ENCODE measurements at regions not wholly inside any gene's neighbourhood (a gene's known extent, or its start where the extent isn't known, plus 50 kb on each side); places are given as distances from the start of the nearest gene placed in this dataset.
A peak's percentile ranks its signal among the peaks of the same experiment; 100 is the strongest.

- peak; percentile 48 for FAIRE-seq
- no peak for TF ChIP-seq SPI1 (IDR thresholded peaks at IDR 0.05; ENCODE audit: low read depth, low read length)
- no peak for TF ChIP-seq PAX5 (IDR thresholded peaks at IDR 0.05; ENCODE audit: insufficient read depth, low read length, severe bottlenecking)
- TF ChIP-seq POU2F2 (IDR thresholded peaks at IDR 0.05; ENCODE audit: low read depth, low read length), result no peak
- TF ChIP-seq TAF1 (IDR thresholded peaks at IDR 0.05; ENCODE audit: low read depth, low read length), result no peak
- no peak for DNase-seq (ENCODE audit: insufficient read length, low spot score)
These were observed 129.0 kb upstream of the PTPN1 start for GRCh38 chr20:50381075-50381732.

- TF ChIP-seq PAX5 (IDR thresholded peaks at IDR 0.05; ENCODE audit: insufficient read depth, low read length, severe bottlenecking) (no peak), SPI1 (IDR thresholded peaks at IDR 0.05; ENCODE audit: low read depth, low read length) (peak; percentile 37; the same call in 1 of the 2 replicates)
- no peak for FAIRE-seq
- DNase-seq (ENCODE audit: insufficient read length, low spot score), result no peak
These were observed 128.2 kb upstream of the PTPN1 start for GRCh38 chr20:50381771-50382593.

- no peak for TF ChIP-seq TAF1 (IDR thresholded peaks at IDR 0.05; ENCODE audit: low read depth, low read length)
- no peak for TF ChIP-seq PAX5 (IDR thresholded peaks at IDR 0.05; ENCODE audit: insufficient read depth, low read length, severe bottlenecking)
- no peak for TF ChIP-seq POU2F2 (IDR thresholded peaks at IDR 0.05; ENCODE audit: low read depth, low read length)
- TF ChIP-seq POLR2A (IDR thresholded peaks at IDR 0.05; ENCODE audit: low read depth, low read length), result no peak
- TF ChIP-seq POLR2AphosphoS5 (IDR thresholded peaks at IDR 0.05; ENCODE audit: low read depth, low read length), result no peak
- no peak for TF ChIP-seq SPI1 (IDR thresholded peaks at IDR 0.05; ENCODE audit: low read depth, low read length)
- DNase-seq (ENCODE audit: insufficient read length, low spot score) (no peak), FAIRE-seq (peak; percentile 33)
These were observed 124.2 kb upstream of the PTPN1 start for GRCh38 chr20:50385733-50386640.

DNA sequence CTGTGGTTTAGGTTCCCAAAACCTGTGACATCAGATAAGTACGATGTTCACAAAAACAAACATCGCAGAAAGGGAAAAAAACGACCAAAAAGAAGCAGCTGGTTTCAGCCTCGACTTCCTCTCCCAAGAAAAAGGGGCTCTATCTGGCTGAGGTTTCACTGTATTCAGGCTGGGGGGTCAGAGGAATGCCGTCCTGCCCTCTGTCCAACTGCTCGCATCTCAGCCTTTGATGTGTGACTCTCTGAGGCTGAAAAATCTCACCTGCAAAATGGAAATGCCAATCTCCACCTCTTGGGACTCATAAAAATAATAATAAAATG is 123.6 kb upstream of the PTPN1 start:
- FAIRE-seq (no peak), DNase-seq (ENCODE audit: insufficient read length, low spot score) (no peak)
- TF ChIP-seq SPI1 (IDR thresholded peaks at IDR 0.05; ENCODE audit: low read depth, low read length), result no peak
- TF ChIP-seq PAX5 (IDR thresholded peaks at IDR 0.05; ENCODE audit: insufficient read depth, low read length, severe bottlenecking), result no peak
- TF ChIP-seq POLR2A (IDR thresholded peaks at IDR 0.05; ENCODE audit: low read depth, low read length), result no peak
- TF ChIP-seq TAF1 (IDR thresholded peaks at IDR 0.05; ENCODE audit: low read depth, low read length), result no peak
- TF ChIP-seq POU2F2 (IDR thresholded peaks at IDR 0.05; ENCODE audit: low read depth, low read length), result no peak
- no peak for TF ChIP-seq POLR2AphosphoS5 (IDR thresholded peaks at IDR 0.05; ENCODE audit: low read depth, low read length)

GRCh38 chr20:50387218-50387995 is 122.8 kb upstream of the PTPN1 start:
- DNase-seq (ENCODE audit: insufficient read length, low spot score) (no peak), FAIRE-seq (no peak)
- no peak for TF ChIP-seq POLR2AphosphoS5 (IDR thresholded peaks at IDR 0.05; ENCODE audit: low read depth, low read length)
- TF ChIP-seq TAF1 (IDR thresholded peaks at IDR 0.05; ENCODE audit: low read depth, low read length), result no peak

DNA sequence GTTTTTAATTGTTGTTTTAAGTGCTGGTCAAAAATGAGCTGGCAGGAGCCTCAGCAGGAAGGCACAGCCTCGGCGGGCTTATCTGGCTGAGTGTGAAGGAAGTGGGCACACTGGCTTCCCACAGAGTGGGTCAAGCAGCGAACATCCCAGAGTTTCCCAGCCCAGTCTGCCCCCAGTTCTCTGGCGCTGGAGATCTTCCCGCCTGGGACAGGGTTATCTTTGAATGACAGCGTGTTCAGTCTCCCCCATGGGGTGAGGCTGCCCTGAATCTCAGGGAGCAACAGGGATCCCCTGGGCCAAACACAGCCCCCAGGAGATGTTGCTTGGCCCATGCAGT is 122.2 kb upstream of the PTPN1 start:
- no peak for FAIRE-seq
- TF ChIP-seq POLR2A (IDR thresholded peaks at IDR 0.05; ENCODE audit: low read depth, low read length) (no peak), POLR2AphosphoS5 (IDR thresholded peaks at IDR 0.05; ENCODE audit: low read depth, low read length) (no peak), TAF1 (IDR thresholded peaks at IDR 0.05; ENCODE audit: low read depth, low read length) (no peak), POU2F2 (IDR thresholded peaks at IDR 0.05; ENCODE audit: low read depth, low read length) (no peak), PAX5 (IDR thresholded peaks at IDR 0.05; ENCODE audit: insufficient read depth, low read length, severe bottlenecking) (no peak), SPI1 (IDR thresholded peaks at IDR 0.05; ENCODE audit: low read depth, low read length) (no peak)
- DNase-seq (ENCODE audit: insufficient read length, low spot score), result no peak

DNA sequence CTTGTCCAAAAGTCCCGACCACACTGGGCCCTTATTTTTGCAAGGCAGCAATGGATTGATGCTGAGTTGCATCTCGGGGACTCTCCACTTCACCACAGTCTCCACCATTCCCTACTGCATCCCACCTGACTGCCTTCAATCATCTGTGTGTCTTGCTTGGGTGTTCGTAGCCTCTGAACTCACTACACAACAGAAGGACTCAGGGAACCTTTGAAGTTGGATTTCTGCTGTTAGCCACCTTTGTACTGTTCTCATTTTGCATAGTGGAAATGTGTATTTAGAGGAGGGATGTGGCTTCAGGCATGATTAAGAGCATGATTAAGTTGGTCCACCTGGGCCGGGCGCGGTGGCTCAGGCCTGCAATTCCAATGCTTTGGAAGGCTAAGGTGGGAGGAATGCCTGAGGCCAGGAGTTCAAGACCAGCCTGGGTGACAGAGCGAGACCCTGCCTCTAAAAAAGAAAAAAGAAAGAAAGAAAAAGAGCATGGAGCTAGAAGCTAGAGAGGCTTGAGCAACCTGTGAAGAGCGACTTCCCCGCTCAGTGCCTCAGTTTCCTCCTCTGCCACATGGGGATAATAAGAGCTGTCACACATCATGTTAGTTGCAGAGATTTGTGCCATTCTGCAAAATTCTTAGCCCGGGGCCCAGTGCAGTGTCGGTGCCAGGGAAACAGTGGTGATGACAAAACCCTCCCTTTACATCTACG is 121.3 kb upstream of the PTPN1 start:
- no peak for TF ChIP-seq PAX5 (IDR thresholded peaks at IDR 0.05; ENCODE audit: insufficient read depth, low read length, severe bottlenecking)
- no peak for TF ChIP-seq POU2F2 (IDR thresholded peaks at IDR 0.05; ENCODE audit: low read depth, low read length)
- TF ChIP-seq POLR2AphosphoS5 (IDR thresholded peaks at IDR 0.05; ENCODE audit: low read depth, low read length), result no peak
- TF ChIP-seq TAF1 (IDR thresholded peaks at IDR 0.05; ENCODE audit: low read depth, low read length), result no peak
- no peak for TF ChIP-seq SPI1 (IDR thresholded peaks at IDR 0.05; ENCODE audit: low read depth, low read length)
- TF ChIP-seq POLR2A (IDR thresholded peaks at IDR 0.05; ENCODE audit: low read depth, low read length), result no peak
- FAIRE-seq (no peak), DNase-seq (ENCODE audit: insufficient read length, low spot score) (no peak)

DNA sequence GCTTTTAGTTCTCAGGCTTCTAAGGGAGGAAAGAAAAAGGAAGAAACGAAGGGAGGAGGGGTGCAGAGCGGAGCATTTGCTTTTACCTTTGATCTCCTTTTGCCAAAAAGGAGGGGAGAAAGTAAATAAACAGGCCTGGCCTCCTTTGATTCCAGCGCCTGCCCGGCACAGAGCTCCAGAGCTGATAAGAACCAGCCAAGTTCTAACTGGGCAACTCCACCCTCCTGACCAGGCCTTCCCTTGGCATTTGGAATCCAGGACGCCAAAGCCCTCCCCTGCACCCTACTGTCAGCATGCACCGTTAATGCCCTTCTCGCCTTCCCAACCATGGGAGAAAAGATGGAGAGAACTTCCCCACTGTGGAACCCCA is 120.8 kb upstream of the PTPN1 start:
- FAIRE-seq (no peak), DNase-seq (ENCODE audit: insufficient read length, low spot score) (no peak)
- TF ChIP-seq SPI1 (IDR thresholded peaks at IDR 0.05; ENCODE audit: low read depth, low read length), result no peak
- no peak for TF ChIP-seq PAX5 (IDR thresholded peaks at IDR 0.05; ENCODE audit: insufficient read depth, low read length, severe bottlenecking)
- TF ChIP-seq POU2F2 (IDR thresholded peaks at IDR 0.05; ENCODE audit: low read depth, low read length), result no peak
- no peak for TF ChIP-seq TAF1 (IDR thresholded peaks at IDR 0.05; ENCODE audit: low read depth, low read length)
- no peak for TF ChIP-seq POLR2A (IDR thresholded peaks at IDR 0.05; ENCODE audit: low read depth, low read length)
- no peak for TF ChIP-seq POLR2AphosphoS5 (IDR thresholded peaks at IDR 0.05; ENCODE audit: low read depth, low read length)
